Upper lobe of left lung (tissue), 4 donors: ENCODE measurements at regions not wholly inside any gene's neighbourhood (a gene's known extent, or its start where the extent isn't known, plus 50 kb on each side); places are given as distances from the start of the nearest gene placed in this dataset.

Source experiments
- CTCF ChIP-seq, 6 experiments: fragments of 450-650 bp in 4 of 6; fragments of 200-600 bp in 2 of 6; sonication (generic) in 2 of 6; IDR thresholded peaks; one replicate each; pipeline ENCODE4 v1.5.1; 2016 to 2019; ENCODE audit warnings: antibody characterized with exemption in 6 of 6
- EP300 ChIP-seq, 4 donors: sonication (generic); formaldehyde crosslinking; IDR thresholded peaks; one replicate each; pipeline ENCODE4 v1.5.1; 2017; ENCODE audit warnings: antibody characterized with exemption in 4 of 4, control low read depth in 2 of 4
- POLR2A ChIP-seq, 4 donors: fragments of 450-650 bp; IDR thresholded peaks; one replicate each; pipeline ENCODE4 v1.5.1; 2016 to 2017; ENCODE audit warnings: antibody characterized with exemption in 4 of 4, mild to moderate bottlenecking in 2 of 4
- POLR2AphosphoS5 ChIP-seq, 2 donors: sonication (generic); formaldehyde crosslinking; IDR thresholded peaks; one replicate each; pipeline ENCODE4 v1.5.1; 2017; ENCODE audit warnings: antibody characterized with exemption in 2 of 2

DNA sequence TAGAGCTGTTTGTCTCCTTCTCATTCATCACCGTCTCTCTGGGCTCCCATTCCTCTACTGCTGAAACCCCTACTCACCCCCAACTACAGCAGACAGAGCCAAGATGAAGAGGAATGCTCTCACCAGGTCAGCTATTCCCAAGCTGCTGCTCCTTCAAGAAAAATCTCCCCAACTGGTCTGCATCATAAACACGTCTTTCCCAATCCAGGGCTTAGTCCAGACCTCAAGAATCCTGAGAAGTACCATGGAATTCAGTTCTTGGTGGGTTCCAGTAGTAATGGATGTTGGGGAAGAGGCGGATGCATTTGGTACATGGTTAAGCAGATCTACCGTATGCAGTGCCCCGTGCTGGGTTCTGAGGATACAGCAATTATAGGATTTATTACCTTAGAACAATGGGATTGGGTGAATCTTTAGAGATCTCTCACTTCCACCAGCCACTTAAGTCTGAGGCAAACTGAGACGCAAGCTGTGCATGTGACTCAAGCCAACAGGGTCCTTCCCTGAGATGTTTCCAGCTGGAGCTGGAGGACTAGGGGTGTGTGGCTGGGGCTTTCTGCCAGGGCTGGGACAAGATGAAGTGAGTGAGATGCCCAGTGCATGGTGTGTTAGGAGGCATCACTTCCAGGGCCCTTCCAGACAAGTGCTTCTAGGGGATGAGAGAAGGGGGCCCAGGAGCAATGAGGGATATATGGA, 232.7 kb upstream of the CDH5 start:
- TF ChIP-seq POLR2A (IDR thresholded peaks at IDR 0.05): peak in 1 of 4 donors; percentile 10
- TF ChIP-seq CTCF (IDR thresholded peaks at IDR 0.05): no peak
- peak; percentile 41 to 43 for TF ChIP-seq POLR2AphosphoS5 (IDR thresholded peaks at IDR 0.05)
- TF ChIP-seq EP300 (IDR thresholded peaks at IDR 0.05): no peak
